B cell (primary cell): ENCODE measurements at regions not wholly inside any gene's neighbourhood (a gene's known extent, or its start where the extent isn't known, plus 50 kb on each side); places are given as distances from the start of the nearest gene placed in this dataset.
"Not testable (repeated sequence)": the region's sequence is repeated elsewhere in the genome, so short reads cannot be mapped to it uniquely, and the experiment has no call there.

Source experiments
- ATAC-seq: fragments of 200-7000 bp; cut with Tn5 transposase; one replicate; pipeline ENCODE4 v1.10.0; 2021; ENCODE audit warnings: low read depth, mild to moderate bottlenecking, moderate number of reproducible peaks, moderate library complexity
- CTCF ChIA-PET: fragments of 350-600 bp; sonication (Branson Sonifier 250); formaldehyde crosslinking; loops from one replicate; lab custom pipeline; 2021; ENCODE audit warnings: antibody characterized with exemption, inconsistent platforms; lab: Charles Lee
- POLR2A ChIA-PET: fragments of 350-600 bp; sonication (Branson Sonifier 250); formaldehyde crosslinking; loops from one replicate; lab custom pipeline; 2021; ENCODE audit warnings: antibody characterized with exemption; lab: Charles Lee
- DNase-seq: peaks from one replicate; pipeline ENCODE4 v3.0.0; 2013
- H2AFZ ChIP-seq: 2 replicates; pipeline ENCODE4 v1.6.1; 2012; ENCODE audit warnings: mild to moderate bottlenecking, low read depth, low read length; ENCODE audit not compliant: insufficient read depth, poor library complexity, severe bottlenecking
- H3K27ac ChIP-seq, 2 donors: 1 replicate in 1 of 2; 2 replicates in 1 of 2; pipeline ENCODE4 v1.5.1; 2012 to 2013; ENCODE audit warnings: low read length in 2 of 2, mild to moderate bottlenecking in 2 of 2, moderate library complexity in 1 of 2
- H3K27me3 ChIP-seq, 4 experiments: fragments of 200-600 bp in 1 of 4; sonication (generic) in 1 of 4; replicated peaks in 1 of 4; 1 replicate in 2 of 4; 2 replicates in 2 of 4; pipeline versions ENCODE4 v1.6.1 to v1.7.0; 2013 to 2016; ENCODE audit warnings: low read length in 3 of 4, mild to moderate bottlenecking in 2 of 4, mixed read lengths in 1 of 4, moderate library complexity in 1 of 4; ENCODE audit not compliant: insufficient read depth in 4 of 4, control insufficient read depth in 3 of 4; ENCODE audit errors: control extremely low read depth in 1 of 4
- H3K36me3 ChIP-seq, 2 experiments: replicated peaks in 1 of 2; 1 replicate in 1 of 2; 2 replicates in 1 of 2; pipeline versions ENCODE4 v1.6.1 to v1.7.1; 2013; ENCODE audit warnings: low read length in 1 of 2; ENCODE audit not compliant: insufficient read depth in 2 of 2, control insufficient read depth in 1 of 2; ENCODE audit errors: control extremely low read depth in 1 of 2, extremely low read depth in 1 of 2
- H3K4me1 ChIP-seq, 2 donors: fragments of 200-600 bp in 1 of 2; sonication (generic) in 1 of 2; 1 replicate in 1 of 2; 2 replicates in 1 of 2; pipeline versions ENCODE4 v1.5.1 to v1.6.1; 2013 to 2017; ENCODE audit warnings: low read length in 2 of 2; ENCODE audit not compliant: control insufficient read depth in 2 of 2, insufficient read depth in 2 of 2
- H3K4me2 ChIP-seq: replicated peaks from 2 replicates; pipeline ENCODE3; 2012; ENCODE audit warnings: mild to moderate bottlenecking, low read depth, low read length; ENCODE audit not compliant: poor library complexity, severe bottlenecking
- H3K4me3 ChIP-seq, 5 experiments: fragments of 200-600 bp in 1 of 5; sonication (generic) in 1 of 5; 1 replicate in 3 of 5; 2 replicates in 2 of 5; pipeline versions ENCODE4 v1.5.1 to v1.7.0; 2011 to 2016; ENCODE audit warnings: low read length in 4 of 5, mild to moderate bottlenecking in 4 of 5, low read depth in 2 of 5, control low read depth in 1 of 5, moderate library complexity in 1 of 5; ENCODE audit not compliant: insufficient read depth in 1 of 5; ENCODE audit errors: control extremely low read depth in 1 of 5, extremely low read depth in 1 of 5
- H3K79me2 ChIP-seq: fragments of 200-600 bp; sonication (generic); one replicate; pipeline ENCODE4 v1.6.0; 2016; ENCODE audit warnings: low read length; ENCODE audit not compliant: control insufficient read depth, insufficient read depth
- H3K9ac ChIP-seq: fragments of 200-600 bp; sonication (generic); 2 replicates; pipeline ENCODE4 v1.6.1; 2017; ENCODE audit warnings: mild to moderate bottlenecking, low read length, moderate library complexity
- H3K9me3 ChIP-seq, 3 donors: one replicate each; pipeline versions ENCODE4 v1.6.1 to v1.7.1; 2013; ENCODE audit warnings: low read length in 2 of 3; ENCODE audit not compliant: control insufficient read depth in 2 of 3, insufficient read depth in 1 of 3; ENCODE audit errors: control extremely low read depth in 1 of 3
- H4K20me1 ChIP-seq: 2 replicates; pipeline ENCODE4 v1.6.0; 2012; ENCODE audit warnings: mild to moderate bottlenecking, low read length; ENCODE audit not compliant: insufficient read depth, control insufficient read depth, poor library complexity, severe bottlenecking
- H3K27ac Mint-ChIP-seq: one replicate; pipeline ENCODE4 v1.8.0; 2021; ENCODE audit warnings: mixed read lengths
- H3K27me3 Mint-ChIP-seq: one replicate; pipeline ENCODE4 v1.8.0; 2021; ENCODE audit warnings: mixed read lengths
- H3K4me1 Mint-ChIP-seq: one replicate; pipeline ENCODE4 v1.8.0; 2021; ENCODE audit warnings: mixed read lengths
- H3K4me3 Mint-ChIP-seq: one replicate; pipeline ENCODE4 v1.8.0; 2021; ENCODE audit warnings: mixed read lengths
- H3K9me3 Mint-ChIP-seq: one replicate; pipeline ENCODE4 v1.8.0; 2022; ENCODE audit warnings: mixed read lengths; ENCODE audit not compliant: insufficient read depth
- CTCF ChIP-seq: fragments of 200-600 bp; IDR thresholded peaks from one replicate; pipeline ENCODE4 v1.8.0; 2022; ENCODE audit warnings: antibody characterized with exemption, mild to moderate bottlenecking
- EZH2 ChIP-seq: IDR thresholded peaks from 2 replicates; pipeline ENCODE4 v1.6.1; 2012; ENCODE audit warnings: borderline replicate concordance, low read depth, mild to moderate bottlenecking, moderate library complexity, low read length; ENCODE audit not compliant: insufficient read depth, poor library complexity, severe bottlenecking
- WGBS: methylation state at CpG from one replicate; pipeline ENCODE4 v1.1.5; 2013; ENCODE audit warnings: missing lambda C conversion rate; ENCODE audit not compliant: insufficient coverage; 5-methylcytosine and 5-hydroxymethylcytosine counted together
- intact Hi-C: fragments of 100-400 bp; cut with micrococcal nuclease; formaldehyde crosslinking; loops from one replicate; pipeline ENCODE4 v1.10.0; 2022

- Histone ChIP-seq H3K79me2 (no peaks in the 10 kb centered on the region), H3K4me1 (no peaks in the 10 kb centered on the region), H3K4me2 (no peak overlapping the region), H3K4me3 (no peak overlapping the region), H3K9me3 (peaks cover 0 to 2% (median 0%) of the 10 kb centered on the region in 3 donors), H3K27ac (no peak overlapping the region), H2AFZ (no peak overlapping the region), H3K9ac (no peak overlapping the region), H3K36me3 (no peaks in the 10 kb centered on the region), H3K27me3 (peaks cover 0 to 12% (median 2%) of the 10 kb centered on the region in 4 experiments), H4K20me1 (no peaks in the 10 kb centered on the region)
- intact Hi-C loops: no loop called here
- DNase-seq: no peak
- ATAC-seq: no peak
- peaks cover 52% of the 10 kb centered on the region for H3K27me3 Mint-ChIP-seq
- no peak overlapping the region for H3K27ac Mint-ChIP-seq
- no peak overlapping the region for H3K4me3 Mint-ChIP-seq
- no peaks in the 10 kb centered on the region for H3K4me1 Mint-ChIP-seq
- 62% methylated on average over 2 of the region's 4 CpGs for WGBS
- ChIA-PET POLR2A (no interaction called here), CTCF (no interaction called here)
- TF ChIP-seq EZH2: no peak
- no peak for TF ChIP-seq CTCF
- H3K9me3 Mint-ChIP-seq: no peaks in the 10 kb centered on the region
Observed at GRCh38 chr7:112951070-112951469, 135.6 kb downstream of the GPR85 start.

- H2AFZ ChIP-seq, H4K20me1 ChIP-seq, CTCF ChIA-PET, H3K9ac ChIP-seq, H3K9me3 ChIP-seq, H3K27ac Mint-ChIP-seq, intact Hi-C loops, DNase-seq, H3K4me3 ChIP-seq, H3K9me3 Mint-ChIP-seq, H3K4me2 ChIP-seq, H3K4me3 Mint-ChIP-seq, H3K36me3 ChIP-seq, H3K4me1 ChIP-seq, ATAC-seq, H3K79me2 ChIP-seq, POLR2A ChIA-PET, H3K4me1 Mint-ChIP-seq, H3K27ac ChIP-seq: not testable (repeated sequence)
- H3K27me3 ChIP-seq: peaks cover 0 to 12% (median 4%) of the 10 kb centered on the region in 4 experiments
- 0% methylated on average over 1 of the region's 4 CpGs for WGBS
- peaks cover 52% of the 10 kb centered on the region for H3K27me3 Mint-ChIP-seq
Observed at GRCh38 chr7:112949682-112950081, 136.9 kb downstream of the GPR85 start.
